ENCODE measurements at regions not wholly inside any gene's neighbourhood (a gene's known extent, or its start where the extent isn't known, plus 50 kb on each side); places are given as distances from the start of the nearest gene placed in this dataset.

- TF ChIP-seq CTCF (IDR thresholded peaks at IDR 0.05; ENCODE audit: borderline replicate concordance, extremely low read depth, insufficient read depth) = no peak
- FAIRE-seq = no peak
- intact Hi-C loops (cut with DNase I) = no loop called here
These were observed 458.4 kb downstream of the TMX3 start for GRCh38 chr18:68256418-68257067.

DNA sequence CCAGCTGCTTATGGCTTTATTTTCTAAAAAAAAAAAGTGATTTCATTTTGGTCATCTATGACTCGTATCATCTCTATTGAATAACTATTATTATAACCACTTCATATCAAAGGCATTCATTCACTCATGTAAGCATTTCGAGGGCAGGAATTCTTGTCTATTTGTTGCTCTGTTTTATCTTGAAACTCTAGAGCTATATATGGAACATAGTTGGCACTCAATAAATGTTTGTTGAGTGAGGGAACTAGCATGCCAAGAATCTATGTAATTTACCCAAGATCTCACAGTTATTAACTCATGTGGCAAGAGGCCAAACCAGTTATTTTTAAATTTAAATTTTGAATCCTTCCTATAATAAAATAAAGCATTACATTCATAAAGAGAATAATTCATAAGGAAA is 470.1 kb downstream of the TMX3 start:
- no peak for FAIRE-seq
- H3K27me3 ChIP-seq (ENCODE audit: control insufficient read depth, insufficient read depth, low read length) = no peaks in the 10 kb centered on the region
- intact Hi-C loops (cut with DNase I) = no loop called here

More at GRCh38 chr18:68256418-68257067, 458.4 kb downstream of the TMX3 start:
- Histone ChIP-seq H3K9ac (ENCODE audit: low read length in 3 of 3) (no peak overlapping the region), H3K36me3 (ENCODE audit: control insufficient read depth in 2 of 3, insufficient read depth in 3 of 3, low read length in 3 of 3) (no peaks in the 10 kb centered on the region), H3K4me3 (ENCODE audit: low read length in 3 of 3) (no peak overlapping the region), H3K4me1 (ENCODE audit: control insufficient read depth in 2 of 3, insufficient read depth in 2 of 3, low read depth in 1 of 3, low read length in 3 of 3) (no peaks in the 10 kb centered on the region), H3K27me3 (ENCODE audit: control insufficient read depth, insufficient read depth, low read length) (no peaks in the 10 kb centered on the region), H3K9me3 (ENCODE audit: control insufficient read depth in 2 of 3, insufficient read depth in 1 of 3, low read length in 3 of 3) (no peaks in the 10 kb centered on the region), H3K27ac (ENCODE audit: low read depth in 2 of 2, low read length in 2 of 2) (no peak overlapping the region)
- no peak for DNase-seq

GRCh38 chr18:68241881-68242280 is 473.0 kb downstream of the TMX3 start:
- intact Hi-C loops (cut with DNase I) = no loop called here
- Histone ChIP-seq H3K4me1 (ENCODE audit: control insufficient read depth in 2 of 3, insufficient read depth in 2 of 3, low read depth in 1 of 3, low read length in 3 of 3) (no peaks in the 10 kb centered on the region), H3K36me3 (ENCODE audit: control insufficient read depth in 2 of 3, insufficient read depth in 3 of 3, low read length in 3 of 3) (no peaks in the 10 kb centered on the region), H3K9me3 (ENCODE audit: control insufficient read depth in 2 of 3, insufficient read depth in 1 of 3, low read length in 3 of 3) (no peaks in the 10 kb centered on the region), H3K27ac (ENCODE audit: low read depth in 2 of 2, low read length in 2 of 2) (no peak overlapping the region), H3K9ac (ENCODE audit: low read length in 3 of 3) (no peak overlapping the region), H3K27me3 (ENCODE audit: control insufficient read depth, insufficient read depth, low read length) (no peaks in the 10 kb centered on the region), H3K4me3 (ENCODE audit: low read length in 3 of 3) (no peak overlapping the region)
- FAIRE-seq (no peak), DNase-seq (no peak)
- TF ChIP-seq CTCF (IDR thresholded peaks at IDR 0.05; ENCODE audit: borderline replicate concordance, extremely low read depth, insufficient read depth) = no peak

More for the DNA sequence above, 470.1 kb downstream of the TMX3 start:
- H3K9me3 ChIP-seq (ENCODE audit: control insufficient read depth in 2 of 3, insufficient read depth in 1 of 3, low read length in 3 of 3) = no peaks in the 10 kb centered on the region
- no peaks in the 10 kb centered on the region for H3K36me3 ChIP-seq (ENCODE audit: control insufficient read depth in 2 of 3, insufficient read depth in 3 of 3, low read length in 3 of 3)
- H3K9ac ChIP-seq (ENCODE audit: low read length in 3 of 3) = no peak overlapping the region
- DNase-seq = no peak
- H3K4me1 ChIP-seq (ENCODE audit: control insufficient read depth in 2 of 3, insufficient read depth in 2 of 3, low read depth in 1 of 3, low read length in 3 of 3) = no peaks in the 10 kb centered on the region
- no peak overlapping the region for H3K27ac ChIP-seq (ENCODE audit: low read depth in 2 of 2, low read length in 2 of 2)
- TF ChIP-seq CTCF (IDR thresholded peaks at IDR 0.05; ENCODE audit: borderline replicate concordance, extremely low read depth, insufficient read depth) = no peak
- no peak overlapping the region for H3K4me3 ChIP-seq (ENCODE audit: low read length in 3 of 3)

DNA sequence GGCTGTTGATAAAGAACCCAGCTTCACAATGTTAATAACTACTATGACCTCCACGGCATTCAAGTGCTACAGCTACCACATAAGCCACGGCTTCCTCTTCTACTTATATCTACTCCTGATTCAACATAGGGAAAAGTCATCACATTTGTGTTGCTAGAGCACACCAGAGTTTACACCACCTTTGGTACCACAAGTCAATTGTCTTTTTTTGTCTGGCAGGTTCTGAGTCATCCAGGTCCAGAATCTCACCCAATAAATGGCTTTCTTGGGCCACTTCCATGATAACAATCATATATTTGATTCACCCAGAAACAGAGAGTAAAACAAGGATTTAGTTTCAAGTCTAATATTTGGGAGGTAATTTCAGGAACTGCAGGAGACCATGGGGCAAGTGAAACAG is 480.2 kb downstream of the TMX3 start:
- H3K9ac ChIP-seq (ENCODE audit: low read length in 3 of 3) = no peak overlapping the region
- H3K36me3 ChIP-seq (ENCODE audit: control insufficient read depth in 2 of 3, insufficient read depth in 3 of 3, low read length in 3 of 3) = no peaks in the 10 kb centered on the region
- DNase-seq (no peak), FAIRE-seq (no peak)
- intact Hi-C loops (cut with DNase I) = no loop called here
- H3K9me3 ChIP-seq (ENCODE audit: control insufficient read depth in 2 of 3, insufficient read depth in 1 of 3, low read length in 3 of 3) = no peaks in the 10 kb centered on the region
- H3K4me3 ChIP-seq (ENCODE audit: low read length in 3 of 3) = no peak overlapping the region
- H3K27ac ChIP-seq (ENCODE audit: low read depth in 2 of 2, low read length in 2 of 2) = no peak overlapping the region
- H3K4me1 ChIP-seq (ENCODE audit: control insufficient read depth in 2 of 3, insufficient read depth in 2 of 3, low read depth in 1 of 3, low read length in 3 of 3) = no peaks in the 10 kb centered on the region
- no peak for TF ChIP-seq CTCF (IDR thresholded peaks at IDR 0.05; ENCODE audit: borderline replicate concordance, extremely low read depth, insufficient read depth)
- H3K27me3 ChIP-seq (ENCODE audit: control insufficient read depth, insufficient read depth, low read length) = no peaks in the 10 kb centered on the region
